ENCODE measurements at regions not wholly inside any gene's neighbourhood (a gene's known extent, or its start where the extent isn't known, plus 50 kb on each side); places are given as distances from the start of the nearest gene placed in this dataset.
"Not testable (repeated sequence)": the region's sequence is repeated elsewhere in the genome, so short reads cannot be mapped to it uniquely, and the experiment has no call there.

GRCh38 chr4:83751336-83751949 is 215.5 kb downstream of the GPAT3 start:
- Histone ChIP-seq H3K36me3 (ENCODE audit: insufficient read depth, low read length) (no peaks in the 10 kb centered on the region), H3K9me3 (ENCODE audit: low read length) (no peaks in the 10 kb centered on the region), H3K27me3 (ENCODE audit: insufficient read depth, low read length) (no peaks in the 10 kb centered on the region), H3K4me1 (ENCODE audit: insufficient read depth, low read length) (no peaks in the 10 kb centered on the region), H3K4me3 (ENCODE audit: low read length) (no peak overlapping the region), H2AFZ (ENCODE audit: low read depth, low read length) (no peak overlapping the region)

GRCh38 chr4:83748711-83749110 is 212.8 kb downstream of the GPAT3 start:
- Histone ChIP-seq H3K4me1 (ENCODE audit: insufficient read depth, low read length) (no peaks in the 10 kb centered on the region), H3K4me3 (ENCODE audit: low read length) (no peak overlapping the region), H3K9me3 (ENCODE audit: low read length) (no peaks in the 10 kb centered on the region), H2AFZ (ENCODE audit: low read depth, low read length) (no peak overlapping the region), H3K27me3 (ENCODE audit: insufficient read depth, low read length) (no peaks in the 10 kb centered on the region), H3K36me3 (ENCODE audit: insufficient read depth, low read length) (no peaks in the 10 kb centered on the region)

GRCh38 chr4:83738895-83739294 is 203.0 kb downstream of the GPAT3 start:
- H3K27me3 ChIP-seq (ENCODE audit: insufficient read depth, low read length) = no peaks in the 10 kb centered on the region
- no peaks in the 10 kb centered on the region for H3K36me3 ChIP-seq (ENCODE audit: insufficient read depth, low read length)
- H3K4me3 ChIP-seq (ENCODE audit: low read length) = no peak overlapping the region
- no peak overlapping the region for H2AFZ ChIP-seq (ENCODE audit: low read depth, low read length)
- H3K4me1 ChIP-seq (ENCODE audit: insufficient read depth, low read length) = no peaks in the 10 kb centered on the region
- H3K9me3 ChIP-seq (ENCODE audit: low read length) = no peaks in the 10 kb centered on the region

GRCh38 chr4:83734576-83734975 is 198.7 kb downstream of the GPAT3 start:
- H3K9me3 ChIP-seq (ENCODE audit: low read length) = no peaks in the 10 kb centered on the region
- no peak overlapping the region for H3K4me3 ChIP-seq (ENCODE audit: low read length)
- no peak overlapping the region for H2AFZ ChIP-seq (ENCODE audit: low read depth, low read length)
- H3K36me3 ChIP-seq (ENCODE audit: insufficient read depth, low read length) = no peaks in the 10 kb centered on the region
- no peaks in the 10 kb centered on the region for H3K4me1 ChIP-seq (ENCODE audit: insufficient read depth, low read length)
- no peaks in the 10 kb centered on the region for H3K27me3 ChIP-seq (ENCODE audit: insufficient read depth, low read length)

GRCh38 chr4:83732114-83732635 is 196.3 kb downstream of the GPAT3 start:
- no peak overlapping the region for H2AFZ ChIP-seq (ENCODE audit: low read depth, low read length)
- H3K27me3 ChIP-seq (ENCODE audit: insufficient read depth, low read length) = no peaks in the 10 kb centered on the region
- no peaks in the 10 kb centered on the region for H3K36me3 ChIP-seq (ENCODE audit: insufficient read depth, low read length)

GRCh38 chr4:83731609-83732008 is 195.7 kb downstream of the GPAT3 start:
- Histone ChIP-seq H3K9me3 (ENCODE audit: low read length) (no peaks in the 10 kb centered on the region), H3K4me3 (ENCODE audit: low read length) (no peak overlapping the region), H3K36me3 (ENCODE audit: insufficient read depth, low read length) (no peaks in the 10 kb centered on the region), H2AFZ (ENCODE audit: low read depth, low read length) (no peak overlapping the region), H3K4me1 (ENCODE audit: insufficient read depth, low read length) (no peaks in the 10 kb centered on the region), H3K27me3 (ENCODE audit: insufficient read depth, low read length) (no peaks in the 10 kb centered on the region)

More at GRCh38 chr4:83732114-83732635, 196.3 kb downstream of the GPAT3 start:
- Histone ChIP-seq H3K9me3 (ENCODE audit: low read length) (no peaks in the 10 kb centered on the region), H3K4me1 (ENCODE audit: insufficient read depth, low read length) (no peaks in the 10 kb centered on the region), H3K4me3 (ENCODE audit: low read length) (no peak overlapping the region)

- H3K4me1 ChIP-seq (ENCODE audit: insufficient read depth, low read length); H3K27me3 ChIP-seq (ENCODE audit: insufficient read depth, low read length): not testable (repeated sequence)
These were observed 195.1 kb downstream of the GPAT3 start for GRCh38 chr4:83730958-83731357.

GRCh38 chr4:83728191-83728590 is 192.3 kb downstream of the GPAT3 start:
- no peak overlapping the region for H3K4me3 ChIP-seq (ENCODE audit: low read length)
- H3K4me1 ChIP-seq (ENCODE audit: insufficient read depth, low read length) = peaks cover 19% of the 10 kb centered on the region
- no peaks in the 10 kb centered on the region for H3K36me3 ChIP-seq (ENCODE audit: insufficient read depth, low read length)
- no peak overlapping the region for H2AFZ ChIP-seq (ENCODE audit: low read depth, low read length)
- H3K27me3 ChIP-seq (ENCODE audit: insufficient read depth, low read length) = no peaks in the 10 kb centered on the region
- no peaks in the 10 kb centered on the region for H3K9me3 ChIP-seq (ENCODE audit: low read length)

More at GRCh38 chr4:83730958-83731357, 195.1 kb downstream of the GPAT3 start:
- not testable (repeated sequence) for H3K36me3 ChIP-seq (ENCODE audit: insufficient read depth, low read length); H2AFZ ChIP-seq (ENCODE audit: low read depth, low read length); H3K4me3 ChIP-seq (ENCODE audit: low read length); H3K9me3 ChIP-seq (ENCODE audit: low read length)

GRCh38 chr4:83725336-83726085 is 189.6 kb downstream of the GPAT3 start:
- H3K4me1 ChIP-seq (ENCODE audit: insufficient read depth, low read length) = peaks cover 19% of the 10 kb centered on the region
- H3K27me3 ChIP-seq (ENCODE audit: insufficient read depth, low read length) = no peaks in the 10 kb centered on the region
- no peaks in the 10 kb centered on the region for H3K9me3 ChIP-seq (ENCODE audit: low read length)
- H3K36me3 ChIP-seq (ENCODE audit: insufficient read depth, low read length) = no peaks in the 10 kb centered on the region
- H3K4me3 ChIP-seq (ENCODE audit: low read length) = no peak overlapping the region
- H2AFZ ChIP-seq (ENCODE audit: low read depth, low read length) = no peak overlapping the region

GRCh38 chr4:83724485-83725335 is 188.8 kb downstream of the GPAT3 start:
- H3K4me3 ChIP-seq (ENCODE audit: low read length) = no peak overlapping the region
- peaks cover 19% of the 10 kb centered on the region for H3K4me1 ChIP-seq (ENCODE audit: insufficient read depth, low read length)
- no peak overlapping the region for H2AFZ ChIP-seq (ENCODE audit: low read depth, low read length)
- H3K27me3 ChIP-seq (ENCODE audit: insufficient read depth, low read length) = no peaks in the 10 kb centered on the region
- no peaks in the 10 kb centered on the region for H3K9me3 ChIP-seq (ENCODE audit: low read length)
- no peaks in the 10 kb centered on the region for H3K36me3 ChIP-seq (ENCODE audit: insufficient read depth, low read length)

GRCh38 chr4:83723609-83724008 is 187.7 kb downstream of the GPAT3 start:
- no peak overlapping the region for H2AFZ ChIP-seq (ENCODE audit: low read depth, low read length)

GRCh38 chr4:83722730-83723269 is 186.9 kb downstream of the GPAT3 start:
- H3K4me1 ChIP-seq (ENCODE audit: insufficient read depth, low read length) = peaks cover 19% of the 10 kb centered on the region
- H3K4me3 ChIP-seq (ENCODE audit: low read length) = no peak overlapping the region
- H3K36me3 ChIP-seq (ENCODE audit: insufficient read depth, low read length) = no peaks in the 10 kb centered on the region
- H3K9me3 ChIP-seq (ENCODE audit: low read length) = no peaks in the 10 kb centered on the region
- no peak overlapping the region for H2AFZ ChIP-seq (ENCODE audit: low read depth, low read length)
- H3K27me3 ChIP-seq (ENCODE audit: insufficient read depth, low read length) = no peaks in the 10 kb centered on the region

More at GRCh38 chr4:83723609-83724008, 187.7 kb downstream of the GPAT3 start:
- Histone ChIP-seq H3K9me3 (ENCODE audit: low read length) (no peaks in the 10 kb centered on the region), H3K36me3 (ENCODE audit: insufficient read depth, low read length) (no peaks in the 10 kb centered on the region), H3K27me3 (ENCODE audit: insufficient read depth, low read length) (no peaks in the 10 kb centered on the region), H3K4me3 (ENCODE audit: low read length) (no peak overlapping the region), H3K4me1 (ENCODE audit: insufficient read depth, low read length) (peaks cover 19% of the 10 kb centered on the region)

GRCh38 chr4:83716874-83717273 is 181.0 kb downstream of the GPAT3 start:
- no peak overlapping the region for H2AFZ ChIP-seq (ENCODE audit: low read depth, low read length)
- H3K27me3 ChIP-seq (ENCODE audit: insufficient read depth, low read length) = no peaks in the 10 kb centered on the region
- no peaks in the 10 kb centered on the region for H3K36me3 ChIP-seq (ENCODE audit: insufficient read depth, low read length)
- H3K4me1 ChIP-seq (ENCODE audit: insufficient read depth, low read length) = no peaks in the 10 kb centered on the region
- no peak overlapping the region for H3K4me3 ChIP-seq (ENCODE audit: low read length)
- no peaks in the 10 kb centered on the region for H3K9me3 ChIP-seq (ENCODE audit: low read length)
